Neuron (in vitro differentiated cells): ENCODE measurements at regions not wholly inside any gene's neighbourhood (a gene's known extent, or its start where the extent isn't known, plus 50 kb on each side); places are given as distances from the start of the nearest gene placed in this dataset.

Experiments
- H2AFZ ChIP-seq: one replicate; pipeline ENCODE4 v1.6.1; 2013; ENCODE audit warnings: low read depth, mild to moderate bottlenecking, inconsistent platforms, low read length, moderate library complexity
- H3K27me3 ChIP-seq: one replicate; pipeline ENCODE4 v1.6.1; 2013; ENCODE audit warnings: low read length; ENCODE audit not compliant: insufficient read depth
- H3K36me3 ChIP-seq: one replicate; pipeline ENCODE4 v1.6.1; 2013; ENCODE audit warnings: low read length; ENCODE audit not compliant: insufficient read depth
- H3K4me1 ChIP-seq: one replicate; pipeline ENCODE4 v1.6.1; 2013; ENCODE audit warnings: low read length; ENCODE audit not compliant: insufficient read depth
- H3K4me3 ChIP-seq: 2 replicates; pipeline ENCODE4 v1.5.1; 2013; ENCODE audit warnings: mild to moderate bottlenecking, low read length, moderate library complexity
- H3K9me3 ChIP-seq: one replicate; pipeline ENCODE4 v1.6.1; 2013; ENCODE audit warnings: low read length

GRCh38 chr9:120187758-120188157 is 392.2 kb downstream of the CDK5RAP2 start:
- Histone ChIP-seq H3K9me3 (no peaks in the 10 kb centered on the region), H3K4me3 (no peak overlapping the region), H3K4me1 (no peaks in the 10 kb centered on the region), H3K27me3 (no peaks in the 10 kb centered on the region), H2AFZ (no peak overlapping the region), H3K36me3 (no peaks in the 10 kb centered on the region)

DNA sequence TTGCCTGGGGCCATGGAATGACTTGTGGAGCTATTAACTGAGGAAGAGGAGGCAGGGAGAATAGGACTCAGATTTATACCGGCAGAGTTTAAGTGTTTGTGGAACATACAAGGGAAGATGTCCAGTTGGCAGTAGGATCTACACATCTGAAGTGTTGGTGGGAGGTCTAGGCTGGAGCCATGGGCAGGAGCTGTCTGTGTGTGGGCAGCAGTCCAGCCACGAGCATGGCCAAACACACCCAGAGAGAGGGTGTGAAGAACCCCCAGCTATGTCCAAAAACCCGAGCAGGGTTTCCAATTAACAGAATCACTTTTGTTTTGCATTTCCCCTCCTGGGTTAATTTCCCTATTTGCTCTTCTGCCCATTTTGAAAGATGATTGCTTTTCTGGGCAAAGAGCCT is 393.7 kb downstream of the CDK5RAP2 start:
- Histone ChIP-seq H3K4me1 (no peaks in the 10 kb centered on the region), H3K27me3 (no peaks in the 10 kb centered on the region), H3K4me3 (no peak overlapping the region), H3K36me3 (no peaks in the 10 kb centered on the region), H3K9me3 (no peaks in the 10 kb centered on the region), H2AFZ (no peak overlapping the region)

DNA sequence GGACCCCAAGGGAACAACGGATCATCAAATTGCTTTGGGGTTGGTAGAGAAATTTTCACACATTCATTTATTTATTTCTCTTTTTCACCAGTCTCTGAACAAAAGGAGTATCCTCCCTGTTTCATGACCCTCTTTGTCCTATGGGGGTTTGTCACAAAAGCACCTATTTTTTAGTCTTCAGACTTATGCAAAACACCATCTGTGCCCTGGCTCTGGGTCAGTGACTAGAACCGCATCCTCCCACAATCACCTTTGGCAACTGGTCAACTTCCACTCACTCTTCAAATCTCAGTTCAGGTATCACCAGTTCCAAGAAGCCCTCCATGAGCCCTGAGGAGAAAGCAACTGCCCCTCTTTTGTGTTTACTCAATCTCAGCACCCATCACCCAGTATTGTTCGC is 395.7 kb downstream of the CDK5RAP2 start:
- no peak overlapping the region for H3K4me3 ChIP-seq
- H2AFZ ChIP-seq, result no peak overlapping the region
- no peaks in the 10 kb centered on the region for H3K36me3 ChIP-seq
- H3K27me3 ChIP-seq, result no peaks in the 10 kb centered on the region
- no peaks in the 10 kb centered on the region for H3K9me3 ChIP-seq
- no peaks in the 10 kb centered on the region for H3K4me1 ChIP-seq

DNA sequence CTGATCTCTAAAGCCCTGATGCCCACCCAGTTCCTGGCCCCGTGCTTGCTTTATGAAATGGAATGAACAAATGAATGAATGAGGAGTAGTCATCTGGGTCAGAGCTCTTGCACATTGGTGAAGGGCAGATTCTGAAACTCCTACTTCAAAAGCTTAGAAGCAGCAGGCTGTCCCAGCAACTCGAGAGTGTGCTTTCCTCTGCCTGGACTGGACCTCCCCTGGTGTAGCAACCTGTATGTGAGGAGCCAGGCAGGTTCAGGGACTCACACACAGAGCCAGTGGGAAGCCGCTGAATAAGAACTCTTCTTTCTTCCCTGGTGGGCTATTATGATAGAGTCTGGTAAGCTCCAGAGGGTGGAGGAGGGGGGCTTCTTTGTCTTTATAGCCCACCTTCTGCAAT is 396.4 kb downstream of the CDK5RAP2 start:
- Histone ChIP-seq H2AFZ (no peak overlapping the region), H3K4me3 (no peak overlapping the region), H3K27me3 (no peaks in the 10 kb centered on the region), H3K36me3 (no peaks in the 10 kb centered on the region), H3K9me3 (no peaks in the 10 kb centered on the region), H3K4me1 (no peaks in the 10 kb centered on the region)

GRCh38 chr9:120182011-120182410 is 398.0 kb downstream of the CDK5RAP2 start:
- no peak overlapping the region for H3K4me3 ChIP-seq
- no peaks in the 10 kb centered on the region for H3K9me3 ChIP-seq
- no peaks in the 10 kb centered on the region for H3K27me3 ChIP-seq
- no peaks in the 10 kb centered on the region for H3K36me3 ChIP-seq
- no peaks in the 10 kb centered on the region for H3K4me1 ChIP-seq
- no peak overlapping the region for H2AFZ ChIP-seq

DNA sequence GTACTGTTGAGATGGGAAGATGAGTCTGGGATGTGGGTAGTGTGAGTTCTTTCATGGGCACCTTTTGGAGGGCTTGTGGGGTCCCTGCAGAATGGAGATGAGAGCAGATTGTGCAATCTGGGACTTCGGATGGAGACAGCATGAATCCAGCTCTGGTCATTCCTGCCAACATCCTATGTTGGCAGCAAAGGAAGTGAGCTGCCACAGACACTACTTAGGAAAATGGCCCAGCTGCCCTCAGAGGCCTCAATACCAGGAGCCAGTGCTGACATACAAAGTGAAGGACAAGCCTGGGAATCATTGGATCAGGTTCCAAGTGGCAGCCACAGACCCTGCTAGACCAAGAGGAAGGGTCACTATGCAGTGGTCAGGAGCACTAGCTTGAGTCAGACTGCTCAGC is 402.8 kb downstream of the CDK5RAP2 start:
- no peak overlapping the region for H2AFZ ChIP-seq
- H3K9me3 ChIP-seq, result no peaks in the 10 kb centered on the region
- no peaks in the 10 kb centered on the region for H3K36me3 ChIP-seq
- H3K27me3 ChIP-seq, result no peaks in the 10 kb centered on the region
- no peaks in the 10 kb centered on the region for H3K4me1 ChIP-seq
- H3K4me3 ChIP-seq, result no peak overlapping the region

GRCh38 chr9:120175031-120175430 is 404.9 kb downstream of the CDK5RAP2 start:
- no peaks in the 10 kb centered on the region for H3K36me3 ChIP-seq
- no peaks in the 10 kb centered on the region for H3K4me1 ChIP-seq
- H3K4me3 ChIP-seq, result no peak overlapping the region
- H3K27me3 ChIP-seq, result no peaks in the 10 kb centered on the region
- H3K9me3 ChIP-seq, result no peaks in the 10 kb centered on the region
- H2AFZ ChIP-seq, result no peak overlapping the region

DNA sequence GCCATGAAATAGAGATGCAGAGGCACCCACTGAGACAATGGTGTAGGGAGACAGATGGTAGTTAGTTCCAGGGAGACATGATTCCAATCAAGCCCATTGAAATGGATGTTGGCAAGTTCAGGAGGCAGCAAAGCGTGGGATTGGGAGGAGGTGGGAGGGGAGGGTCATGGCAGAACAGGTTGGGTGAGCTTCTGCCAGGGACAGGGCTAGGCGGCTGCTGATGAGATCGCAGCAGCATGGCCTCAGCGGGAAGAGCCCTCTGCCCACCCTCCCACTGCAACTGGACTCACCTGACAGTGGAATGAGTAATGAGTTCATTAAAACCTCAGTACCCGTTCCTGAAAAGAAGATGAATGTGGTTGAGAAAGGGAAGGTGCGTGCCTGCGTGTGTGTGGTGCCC is 418.2 kb downstream of the CDK5RAP2 start:
- no peak overlapping the region for H2AFZ ChIP-seq
- H3K4me3 ChIP-seq, result no peak overlapping the region
- H3K36me3 ChIP-seq, result no peaks in the 10 kb centered on the region
- H3K4me1 ChIP-seq, result no peaks in the 10 kb centered on the region
- no peaks in the 10 kb centered on the region for H3K27me3 ChIP-seq
- H3K9me3 ChIP-seq, result no peaks in the 10 kb centered on the region

GRCh38 chr9:120158221-120158620 is 421.7 kb downstream of the CDK5RAP2 start:
- Histone ChIP-seq H3K27me3 (no peaks in the 10 kb centered on the region), H3K4me1 (no peaks in the 10 kb centered on the region), H3K4me3 (no peak overlapping the region), H3K9me3 (no peaks in the 10 kb centered on the region), H3K36me3 (no peaks in the 10 kb centered on the region), H2AFZ (no peak overlapping the region)

DNA sequence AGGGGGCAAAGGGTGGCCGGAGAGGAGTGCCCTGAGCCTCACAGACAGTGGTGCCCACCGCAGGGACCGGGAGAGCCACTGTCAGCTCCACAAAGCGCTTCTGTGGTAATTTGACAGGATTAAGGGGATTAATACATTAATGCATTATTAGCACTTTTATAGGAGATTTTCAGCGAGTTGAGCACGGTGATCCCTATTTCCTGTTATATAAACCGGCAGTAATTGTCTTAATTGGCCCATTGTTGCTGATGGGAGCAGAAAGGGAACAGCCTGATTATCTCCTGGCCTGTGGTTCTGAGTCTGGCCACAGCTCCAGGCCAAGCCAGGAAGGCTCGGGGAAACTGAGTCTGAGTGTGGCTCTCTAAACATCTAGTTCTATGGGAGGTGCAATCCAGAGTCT is 423.6 kb downstream of the CDK5RAP2 start:
- H3K9me3 ChIP-seq, result no peaks in the 10 kb centered on the region
- H3K4me3 ChIP-seq, result no peak overlapping the region
- H3K27me3 ChIP-seq, result no peaks in the 10 kb centered on the region
- no peak overlapping the region for H2AFZ ChIP-seq
- no peaks in the 10 kb centered on the region for H3K36me3 ChIP-seq
- peaks cover 5% of the 10 kb centered on the region for H3K4me1 ChIP-seq

- Histone ChIP-seq H2AFZ (no peak overlapping the region), H3K36me3 (no peaks in the 10 kb centered on the region), H3K4me3 (no peak overlapping the region), H3K9me3 (no peaks in the 10 kb centered on the region), H3K27me3 (no peaks in the 10 kb centered on the region), H3K4me1 (peaks cover 5% of the 10 kb centered on the region)
Observed at GRCh38 chr9:120153258-120153657, 426.7 kb downstream of the CDK5RAP2 start.

- no peak overlapping the region for H3K4me3 ChIP-seq
- peaks cover 5% of the 10 kb centered on the region for H3K4me1 ChIP-seq
- no peaks in the 10 kb centered on the region for H3K9me3 ChIP-seq
- peak overlapping the region; percentile 4 for H2AFZ ChIP-seq
- H3K36me3 ChIP-seq, result no peaks in the 10 kb centered on the region
- H3K27me3 ChIP-seq, result no peaks in the 10 kb centered on the region
Observed at GRCh38 chr9:120152295-120152694, 427.7 kb downstream of the CDK5RAP2 start.

DNA sequence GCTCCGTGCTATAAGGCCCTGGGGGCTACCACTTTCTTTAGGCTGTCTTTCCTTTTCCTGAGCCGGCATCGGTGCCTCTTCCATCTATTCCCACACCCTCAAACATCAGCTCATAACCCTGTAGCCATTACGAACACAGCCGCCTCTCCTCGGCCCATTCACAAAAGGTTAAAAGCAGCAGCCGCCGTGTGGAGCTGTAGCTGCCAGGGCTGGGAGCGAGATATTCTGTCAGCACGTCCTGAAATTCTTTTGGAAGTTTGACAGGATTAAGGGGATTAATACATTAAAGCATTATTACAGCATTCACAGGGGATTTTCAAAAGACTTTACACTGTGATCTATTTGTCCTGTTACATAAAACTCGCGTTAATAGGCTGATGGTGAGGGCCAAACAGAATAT is 428.2 kb downstream of the CDK5RAP2 start:
- Histone ChIP-seq H3K9me3 (no peaks in the 10 kb centered on the region), H2AFZ (peak overlapping the region; percentile 4), H3K36me3 (no peaks in the 10 kb centered on the region), H3K4me3 (no peak overlapping the region), H3K4me1 (peaks cover 5% of the 10 kb centered on the region), H3K27me3 (no peaks in the 10 kb centered on the region)

- no peak overlapping the region for H2AFZ ChIP-seq
- H3K9me3 ChIP-seq, result no peaks in the 10 kb centered on the region
- no peak overlapping the region for H3K4me3 ChIP-seq
- no peaks in the 10 kb centered on the region for H3K27me3 ChIP-seq
- H3K4me1 ChIP-seq, result peaks cover 5% of the 10 kb centered on the region
- H3K36me3 ChIP-seq, result no peaks in the 10 kb centered on the region
Observed at GRCh38 chr9:120151149-120151548, 428.8 kb downstream of the CDK5RAP2 start.
